Activated B cell treated with CpG ODN at 0.5 μM for 24 hours (primary cell): ENCODE measurements at regions not wholly inside any gene's neighbourhood (a gene's known extent, or its start where the extent isn't known, plus 50 kb on each side); places are given as distances from the start of the nearest gene placed in this dataset.

Source experiments
- ATAC-seq: fragments of 200-7000 bp; cut with Tn5 transposase; one replicate; pipeline ENCODE4 v1.10.0; 2021; ENCODE audit warnings: low read depth, mild to moderate bottlenecking, moderate library complexity
- CTCF ChIA-PET: fragments of 350-600 bp; sonication (Branson Sonifier 250); formaldehyde crosslinking; loops from one replicate; lab custom pipeline; 2021; ENCODE audit warnings: antibody characterized with exemption; lab: Charles Lee
- POLR2A ChIA-PET: fragments of 350-600 bp; sonication (Branson Sonifier 250); formaldehyde crosslinking; loops from one replicate; lab custom pipeline; 2021; ENCODE audit warnings: antibody characterized with exemption; lab: Charles Lee
- DNase-seq: peaks from one replicate; pipeline ENCODE4 v3.0.0; 2022
- H3K27ac Mint-ChIP-seq: one replicate; pipeline ENCODE4 v1.8.0; 2020; ENCODE audit warnings: mixed read lengths
- H3K27me3 Mint-ChIP-seq: one replicate; pipeline ENCODE4 v1.8.0; 2021; ENCODE audit warnings: mixed read lengths
- H3K36me3 Mint-ChIP-seq: one replicate; pipeline ENCODE4 v1.8.0; 2021; ENCODE audit warnings: low read depth, mixed read lengths
- H3K4me1 Mint-ChIP-seq: one replicate; pipeline ENCODE4 v1.8.0; 2021; ENCODE audit warnings: mixed read lengths
- H3K4me3 Mint-ChIP-seq: one replicate; pipeline ENCODE4 v1.8.0; 2020; ENCODE audit warnings: mild to moderate bottlenecking, mixed read lengths
- H3K9me3 Mint-ChIP-seq: one replicate; pipeline ENCODE4 v1.8.0; 2020; ENCODE audit warnings: mixed read lengths
- CTCF ChIP-seq: fragments of 200-600 bp; IDR thresholded peaks from one replicate; pipeline ENCODE4 v1.8.0; 2022; ENCODE audit warnings: antibody characterized with exemption, mild to moderate bottlenecking
- intact Hi-C: fragments of 100-400 bp; cut with micrococcal nuclease; formaldehyde crosslinking; loops from one replicate; pipeline ENCODE4 v1.15.1; 2024

DNA sequence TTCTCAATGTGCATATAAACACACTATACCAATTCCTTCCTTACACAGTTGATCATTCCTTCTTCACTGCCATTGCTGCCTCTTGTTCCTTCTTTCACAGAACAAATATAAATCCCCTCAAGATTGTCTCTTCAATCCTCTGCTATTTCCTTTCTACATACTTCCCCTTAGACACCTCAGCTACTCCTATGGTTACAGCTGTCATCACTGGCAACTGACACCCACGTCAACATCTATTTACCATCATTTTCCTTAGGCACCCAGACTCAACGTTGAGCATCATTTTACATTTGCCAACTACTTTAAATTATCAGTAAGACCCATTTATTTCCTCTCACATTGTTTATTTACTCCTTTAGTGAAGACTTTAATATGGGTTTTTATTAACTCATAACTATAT is 488.8 kb upstream of the FSHR start:
- H3K4me1 Mint-ChIP-seq = no peaks in the 10 kb centered on the region
- peaks cover 9% of the 10 kb centered on the region for H3K9me3 Mint-ChIP-seq
- POLR2A ChIA-PET = no interaction called here
- intact Hi-C loops = no loop called here
- CTCF ChIA-PET = no interaction called here
- DNase-seq (no peak), ATAC-seq (no peak)
- H3K4me3 Mint-ChIP-seq = no peak overlapping the region
- H3K27me3 Mint-ChIP-seq = no peaks in the 10 kb centered on the region
- TF ChIP-seq CTCF = no peak
- H3K36me3 Mint-ChIP-seq = no peaks in the 10 kb centered on the region
- H3K27ac Mint-ChIP-seq = no peak overlapping the region

GRCh38 chr2:49640630-49641029 is 486.3 kb upstream of the FSHR start:
- CTCF ChIA-PET = no interaction called here
- POLR2A ChIA-PET = no interaction called here
- H3K27me3 Mint-ChIP-seq = no peaks in the 10 kb centered on the region
- no peak overlapping the region for H3K4me3 Mint-ChIP-seq
- no peaks in the 10 kb centered on the region for H3K36me3 Mint-ChIP-seq
- DNase-seq (no peak), ATAC-seq (no peak)
- H3K4me1 Mint-ChIP-seq = no peaks in the 10 kb centered on the region
- no peak for TF ChIP-seq CTCF
- no peak overlapping the region for H3K27ac Mint-ChIP-seq
- intact Hi-C loops = no loop called here
- peaks cover 2% of the 10 kb centered on the region for H3K9me3 Mint-ChIP-seq

DNA sequence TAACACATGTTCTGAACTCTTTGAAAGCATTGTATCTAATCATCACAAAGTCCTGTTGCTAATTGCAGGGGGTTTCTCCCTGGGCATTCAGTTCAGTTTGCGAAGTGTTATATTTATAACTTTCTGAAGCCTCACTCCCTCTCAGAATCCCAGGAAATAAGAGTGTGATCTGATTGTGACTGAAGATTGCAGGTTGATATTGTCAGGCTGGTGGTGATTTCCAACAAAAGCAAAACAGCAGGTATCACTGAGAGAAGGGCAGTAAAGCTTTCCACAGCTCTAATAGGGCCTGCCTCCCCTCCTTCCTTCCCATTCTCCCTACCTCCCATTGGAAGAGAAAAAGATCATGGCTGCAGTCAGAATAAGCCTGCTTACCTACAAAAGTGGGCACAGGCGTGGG is 466.7 kb upstream of the FSHR start:
- no peak overlapping the region for H3K27ac Mint-ChIP-seq
- no peaks in the 10 kb centered on the region for H3K36me3 Mint-ChIP-seq
- ChIA-PET CTCF (no interaction called here), POLR2A (no interaction called here)
- no peaks in the 10 kb centered on the region for H3K27me3 Mint-ChIP-seq
- intact Hi-C loops = no loop called here
- DNase-seq = no peak
- no peaks in the 10 kb centered on the region for H3K4me1 Mint-ChIP-seq
- H3K4me3 Mint-ChIP-seq = no peak overlapping the region
- H3K9me3 Mint-ChIP-seq = no peaks in the 10 kb centered on the region
- ATAC-seq = no peak
- no peak for TF ChIP-seq CTCF

DNA sequence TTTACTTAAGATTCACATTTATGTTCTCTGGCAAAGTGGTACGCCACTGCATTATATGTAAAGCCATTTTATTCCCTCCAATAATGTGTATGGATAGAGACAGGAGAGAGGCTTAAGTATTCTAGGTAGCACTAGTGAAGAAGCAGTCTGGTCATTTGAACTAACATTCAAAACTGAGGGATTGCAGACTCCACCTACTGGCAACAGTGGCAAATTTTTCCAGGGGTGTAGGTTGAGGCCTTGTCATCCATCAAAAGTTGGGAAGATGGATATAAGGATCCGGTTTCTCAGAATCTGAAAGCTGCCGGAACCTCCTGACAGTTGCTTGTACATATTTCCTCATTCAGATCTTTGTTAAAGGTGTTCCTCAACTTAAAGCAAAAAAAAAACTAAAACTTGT is 465.5 kb upstream of the FSHR start:
- Mint-ChIP-seq H3K4me1 (no peaks in the 10 kb centered on the region), H3K4me3 (no peak overlapping the region), H3K36me3 (no peaks in the 10 kb centered on the region), H3K9me3 (no peaks in the 10 kb centered on the region), H3K27ac (no peak overlapping the region), H3K27me3 (no peaks in the 10 kb centered on the region)
- POLR2A ChIA-PET = no interaction called here
- intact Hi-C loops = no loop called here
- ATAC-seq = no peak
- CTCF ChIA-PET = no interaction called here
- TF ChIP-seq CTCF = no peak
- no peak for DNase-seq

- no peak for ATAC-seq
- Mint-ChIP-seq H3K4me3 (no peak overlapping the region), H3K27ac (no peak overlapping the region), H3K4me1 (no peaks in the 10 kb centered on the region), H3K9me3 (no peaks in the 10 kb centered on the region), H3K27me3 (no peaks in the 10 kb centered on the region), H3K36me3 (no peaks in the 10 kb centered on the region)
- ChIA-PET CTCF (no interaction called here), POLR2A (no interaction called here)
- no peak for DNase-seq
- TF ChIP-seq CTCF = no peak
- intact Hi-C loops = no loop called here
Measured at GRCh38 chr2:49618491-49618890, 464.2 kb upstream of the FSHR start.
